H1 (cell line): ENCODE measurements at regions not wholly inside any gene's neighbourhood (a gene's known extent, or its start where the extent isn't known, plus 50 kb on each side); places are given as distances from the start of the nearest gene placed in this dataset.

Source experiments
- BCL11A ChIP-seq, 2 experiments: IDR thresholded peaks; one replicate each; pipeline ENCODE4 v1.6.1; 2011; ENCODE audit warnings: low read depth in 2 of 2, low read length in 2 of 2, mild to moderate bottlenecking in 2 of 2
- CHD1 ChIP-seq: IDR thresholded peaks from 2 replicates; pipeline ENCODE4 v1.6.1; 2012; ENCODE audit warnings: low read depth, low read length, improper control_type of control experiment
- CHD7 ChIP-seq: fragments of 300-600 bp; sonication (generic); IDR thresholded peaks from 2 replicates; pipeline ENCODE4 v1.7.1; 2012; ENCODE audit warnings: low read length, moderate library complexity, mild to moderate bottlenecking, inconsistent platforms; ENCODE audit not compliant: insufficient replicate concordance
- EP300 ChIP-seq, 2 experiments: IDR thresholded peaks; 1 replicate in 1 of 2; 2 replicates in 1 of 2; pipeline ENCODE4 v1.6.1; 2011 to 2012; ENCODE audit warnings: low read depth in 2 of 2, low read length in 2 of 2, mild to moderate bottlenecking in 2 of 2, borderline replicate concordance in 1 of 2, inconsistent platforms in 1 of 2, moderate library complexity in 1 of 2
- RAD21 ChIP-seq, 2 experiments: IDR thresholded peaks in 1 of 2; conservative IDR thresholded peaks in 1 of 2; 2 replicates each; pipeline ENCODE4 v1.6.1; 2011; ENCODE audit warnings: low read depth in 2 of 2, low read length in 2 of 2, improper control_type of control experiment in 1 of 2, inconsistent platforms in 1 of 2, mild to moderate bottlenecking in 1 of 2, moderate library complexity in 1 of 2
- SAP30 ChIP-seq: fragments of 300-600 bp; sonication (generic); IDR thresholded peaks from 2 replicates; pipeline ENCODE4 v1.7.1; 2012; ENCODE audit warnings: low read length, moderate library complexity, mild to moderate bottlenecking, inconsistent platforms; ENCODE audit not compliant: insufficient read depth, insufficient replicate concordance
- SIN3A ChIP-seq, 2 experiments: IDR thresholded peaks in 1 of 2; conservative IDR thresholded peaks in 1 of 2; 2 replicates each; pipeline ENCODE4 v1.6.1; 2011 to 2012; ENCODE audit warnings: low read length in 2 of 2, improper control_type of control experiment in 1 of 2, low read depth in 1 of 2, mild to moderate bottlenecking in 1 of 2
- TAF1 ChIP-seq: IDR thresholded peaks from 2 replicates; pipeline ENCODE4 v1.6.1; 2011; ENCODE audit warnings: mild to moderate bottlenecking, low read depth, low read length
- TCF12 ChIP-seq: IDR thresholded peaks from 2 replicates; pipeline ENCODE4 v1.6.1; 2011; ENCODE audit warnings: low read depth, mild to moderate bottlenecking, low read length

DNA sequence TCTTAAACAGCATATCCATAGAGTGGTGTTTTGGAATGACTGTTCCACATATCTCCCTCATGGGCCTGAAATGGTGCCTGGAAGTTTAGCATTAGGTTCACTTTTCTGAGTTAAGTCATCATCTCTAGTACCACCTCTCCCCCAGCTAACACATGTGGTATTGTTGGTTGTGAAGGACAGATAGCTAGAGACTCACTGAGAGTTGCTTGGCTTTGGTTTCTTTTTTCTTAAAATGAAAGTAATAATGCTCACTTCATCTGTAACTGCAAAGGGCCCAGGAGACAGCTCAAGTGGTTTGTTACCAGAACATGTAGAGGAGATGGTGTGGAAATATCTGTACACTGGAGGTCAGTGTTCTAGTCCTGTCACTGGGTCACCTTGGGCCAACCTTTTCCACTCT lies 90.9 kb downstream of the EFNB1 start (continued):
- no peak for TF ChIP-seq CHD7
- TF ChIP-seq TCF12: no peak
- no peak for TF ChIP-seq RAD21 (IDR thresholded peaks at IDR 0.05 in 1 of 2, conservative IDR thresholded peaks at IDR 0.05 in 1 of 2; ENCODE audit: low read depth in 2 of 2, low read length in 2 of 2)
- TF ChIP-seq SIN3A (conservative IDR thresholded peaks at IDR 0.05 in 1 of 2, IDR thresholded peaks at IDR 0.05 in 1 of 2; ENCODE audit: low read depth in 1 of 2, low read length in 2 of 2): no peak
- no peak for TF ChIP-seq CHD1
- no peak for TF ChIP-seq TAF1
- TF ChIP-seq EP300 (IDR thresholded peaks at IDR 0.05; ENCODE audit: borderline replicate concordance in 1 of 2, low read depth in 2 of 2, low read length in 2 of 2): no peak
- TF ChIP-seq BCL11A (IDR thresholded peaks at IDR 0.05; ENCODE audit: low read depth in 2 of 2, low read length in 2 of 2): no peak
- TF ChIP-seq SAP30: no peak
